ENCODE measurements at regions not wholly inside any gene's neighbourhood (a gene's known extent, or its start where the extent isn't known, plus 50 kb on each side); places are given as distances from the start of the nearest gene placed in this dataset.

GRCh38 chr18:30328839-30329238, 713.7 kb downstream of the DSC3 start:
- no peak for TF ChIP-seq CTCF (IDR thresholded peaks at IDR 0.05)

- TF ChIP-seq CTCF (IDR thresholded peaks at IDR 0.05) = no peak
Observed at GRCh38 chr18:30302181-30302580, 740.4 kb downstream of the DSC3 start.

- no peak for TF ChIP-seq CTCF (IDR thresholded peaks at IDR 0.05)
Observed at GRCh38 chr18:30298769-30299168, 743.8 kb downstream of the DSC3 start.

- TF ChIP-seq CTCF (IDR thresholded peaks at IDR 0.05) = no peak
Observed at GRCh38 chr18:30288662-30289414, 753.7 kb downstream of the DSC3 start.

GRCh38 chr18:30280861-30281470, 761.6 kb downstream of the DSC3 start:
- TF ChIP-seq CTCF (IDR thresholded peaks at IDR 0.05) = peak; percentile 72

- no peak for TF ChIP-seq CTCF (IDR thresholded peaks at IDR 0.05)
Observed at GRCh38 chr18:30280186-30280585, 762.4 kb downstream of the DSC3 start.

GRCh38 chr18:30277676-30278075, 764.9 kb downstream of the DSC3 start:
- TF ChIP-seq CTCF (IDR thresholded peaks at IDR 0.05) = no peak
